Stomach (tissue), 8 donors: ENCODE measurements at regions not wholly inside any gene's neighbourhood (a gene's known extent, or its start where the extent isn't known, plus 50 kb on each side); places are given as distances from the start of the nearest gene placed in this dataset.

Source experiments
- DNase-seq, 2 donors: peaks; one replicate each; pipeline versions ENCODE4 v3.0.0 to v3.0.0-alpha.2; 2013 to 2019
- H3K27ac ChIP-seq, 5 donors: fragments of 200-600 bp in 4 of 5; sonication (generic) in 4 of 5; one replicate each; pipeline ENCODE4 v1.5.1; 2013 to 2019; ENCODE audit warnings: mild to moderate bottlenecking in 1 of 5, moderate library complexity in 1 of 5
- H3K27me3 ChIP-seq, 3 donors: fragments of 200-600 bp; sonication (generic); one replicate each; pipeline ENCODE4 v1.5.1; 2017 to 2019; ENCODE audit warnings: mixed run types in 1 of 3
- H3K36me3 ChIP-seq, 4 donors: fragments of 200-600 bp; sonication (generic); 1 replicate in 3 of 4; 2 replicates in 1 of 4; pipeline ENCODE4 v1.5.1; 2016 to 2019
- H3K4me1 ChIP-seq, 4 donors: fragments of 200-600 bp; sonication (generic); one replicate each; pipeline ENCODE4 v1.5.1; 2016 to 2019
- H3K4me3 ChIP-seq, 4 donors: fragments of 200-600 bp; sonication (generic) in 3 of 4; one replicate each; pipeline ENCODE4 v1.5.1; 2016 to 2019; ENCODE audit warnings: mild to moderate bottlenecking in 1 of 4
- H3K9me3 ChIP-seq, 4 donors: fragments of 200-600 bp; sonication (generic); one replicate each; pipeline ENCODE4 v1.5.1; 2016 to 2019
- CTCF ChIP-seq, 7 experiments: fragments of 450-650 bp in 4 of 7; fragments of 200-600 bp in 3 of 7; sonication (generic) in 3 of 7; IDR thresholded peaks; one replicate each; pipeline ENCODE4 v1.5.1; 2016 to 2019; ENCODE audit warnings: antibody characterized with exemption in 7 of 7, control low read depth in 2 of 7, mild to moderate bottlenecking in 1 of 7
- EP300 ChIP-seq: sonication (generic); formaldehyde crosslinking; IDR thresholded peaks from one replicate; pipeline ENCODE4 v1.6.1; 2017; ENCODE audit warnings: antibody characterized with exemption
- POLR2A ChIP-seq, 4 donors: fragments of 450-650 bp; IDR thresholded peaks; one replicate each; pipeline ENCODE4 v1.6.1; 2016; ENCODE audit warnings: antibody characterized with exemption in 4 of 4, control low read depth in 2 of 4, mild to moderate bottlenecking in 1 of 4, moderate library complexity in 1 of 4
- POLR2AphosphoS5 ChIP-seq, 3 donors: sonication (generic); formaldehyde crosslinking; IDR thresholded peaks; one replicate each; pipeline ENCODE4 v1.6.1; 2016; ENCODE audit warnings: antibody characterized with exemption in 3 of 3
- WGBS, 5 donors: extraction: QIAGEN DNeasy Blood & Tissue Kit in 3 of 5; methylation state at CpG; one replicate each; pipeline versions ENCODE4 v1.1.5 to v1.1.7; 2013 to 2018; 5-methylcytosine and 5-hydroxymethylcytosine counted together
- intact Hi-C: fragments of 100-400 bp; cut with DNase I; formaldehyde crosslinking; loops from one replicate; pipeline ENCODE4 v1.15.1; 2023; ENCODE audit warnings: low total_unique reads
- donor health status: healthy with polysubstance abuse.
- donor health status: Bipolar disorder and iron deficiency.
- donor health status: healthy.

- TF ChIP-seq EP300 (no peak), CTCF (IDR thresholded peaks at IDR 0.05) (no peak), POLR2A (IDR thresholded peaks at IDR 0.05) (no peak), POLR2AphosphoS5 (IDR thresholded peaks at IDR 0.05) (no peak)
- Histone ChIP-seq H3K4me3 (no peak overlapping the region), H3K27me3 (no peaks in the 10 kb centered on the region), H3K27ac (no peak overlapping the region), H3K4me1 (peaks cover 20 to 55% (median 26%) of the 10 kb centered on the region in 4 donors), H3K36me3 (no peaks in the 10 kb centered on the region), H3K9me3 (no peaks in the 10 kb centered on the region)
- no peak for DNase-seq
- 82 to 98% (median 92%) methylated on average over 3 of the region's 3 CpGs for WGBS, 5 donors
- intact Hi-C loops = no loop called here
These were observed 685.7 kb upstream of the IGFBP3 start for GRCh38 chr7:46606761-46607160.

- no peak for TF ChIP-seq EP300
- TF ChIP-seq POLR2AphosphoS5 (IDR thresholded peaks at IDR 0.05) = no peak
- TF ChIP-seq POLR2A (IDR thresholded peaks at IDR 0.05) = no peak
- TF ChIP-seq CTCF (IDR thresholded peaks at IDR 0.05) = no peak
- DNase-seq = peak in 1 of 2 donors; percentile 28
- Histone ChIP-seq H3K9me3 (no peaks in the 10 kb centered on the region), H3K4me1 (peaks cover 15 to 43% (median 26%) of the 10 kb centered on the region in 4 donors), H3K36me3 (no peaks in the 10 kb centered on the region), H3K27ac (peak overlapping the region in 4 of 5 donors; percentile 72 to 83 (median 82)), H3K27me3 (no peaks in the 10 kb centered on the region), H3K4me3 (no peak overlapping the region)
- intact Hi-C loops = no loop called here
- 10 to 21% (median 15%) methylated on average over 3 of the region's 3 CpGs for WGBS, 5 donors
These were observed 683.2 kb upstream of the IGFBP3 start for GRCh38 chr7:46604241-46604661.

- DNase-seq = peak; percentile 61 to 89
- TF ChIP-seq CTCF (IDR thresholded peaks at IDR 0.05) (no peak), EP300 (peak; percentile 96), POLR2AphosphoS5 (IDR thresholded peaks at IDR 0.05) (peak; percentile 88 to 94 (median 92))
- H3K4me3 ChIP-seq = no peak overlapping the region
- H3K27me3 ChIP-seq = no peaks in the 10 kb centered on the region
- H3K36me3 ChIP-seq = no peaks in the 10 kb centered on the region
- intact Hi-C loops = no loop called here
- H3K9me3 ChIP-seq = no peaks in the 10 kb centered on the region
- peak overlapping the region; percentile 63 to 83 (median 82) for H3K27ac ChIP-seq
- WGBS, 5 donors = 7 to 34% (median 16%) methylated on average over 11 of the region's 11 CpGs
- peaks cover 15 to 43% (median 26%) of the 10 kb centered on the region in 4 donors for H3K4me1 ChIP-seq
These were observed 682.7 kb upstream of the IGFBP3 start for GRCh38 chr7:46603780-46604179.

- Histone ChIP-seq H3K4me1 (peaks cover 15 to 43% (median 26%) of the 10 kb centered on the region in 4 donors), H3K27ac (peak overlapping the region; percentile 63 to 83 (median 82))
- intact Hi-C loops = no loop called here
These were observed 682.3 kb upstream of the IGFBP3 start for GRCh38 chr7:46603296-46603752.

More at GRCh38 chr7:46603296-46603752, 682.3 kb upstream of the IGFBP3 start:
- Histone ChIP-seq H3K36me3 (no peaks in the 10 kb centered on the region), H3K9me3 (no peaks in the 10 kb centered on the region), H3K27me3 (no peaks in the 10 kb centered on the region), H3K4me3 (no peak overlapping the region)
- no peak for DNase-seq
- WGBS, 5 donors = 73 to 83% (median 80%) methylated on average over 7 of the region's 7 CpGs
- TF ChIP-seq POLR2A (IDR thresholded peaks at IDR 0.05) (no peak), EP300 (no peak), CTCF (IDR thresholded peaks at IDR 0.05) (no peak), POLR2AphosphoS5 (IDR thresholded peaks at IDR 0.05) (no peak)
